ENCODE measurements at regions not wholly inside any gene's neighbourhood (a gene's known extent, or its start where the extent isn't known, plus 50 kb on each side); places are given as distances from the start of the nearest gene placed in this dataset.

- CTCF ChIA-PET: no interaction called here
- Mint-ChIP-seq H3K4me3 (ENCODE audit: unreplicated experiment) (no peak overlapping the region), H3K27me3 (ENCODE audit: insufficient read depth, unreplicated experiment) (no peaks in the 10 kb centered on the region), H3K27ac (ENCODE audit: low read depth, unreplicated experiment) (no peak overlapping the region), H3K9me3 (ENCODE audit: unreplicated experiment) (peaks cover 9% of the 10 kb centered on the region), H3K36me3 (ENCODE audit: insufficient read depth, unreplicated experiment) (no peaks in the 10 kb centered on the region), H3K4me1 (ENCODE audit: insufficient read depth, unreplicated experiment) (no peaks in the 10 kb centered on the region)
- DNase-seq (ENCODE audit: unreplicated experiment): no peak
- POLR2A ChIA-PET: no interaction called here
- intact Hi-C loops (cut with micrococcal nuclease): no loop called here
- no peak for TF ChIP-seq CTCF (IDR thresholded peaks at IDR 0.05; ENCODE audit: unreplicated experiment)
- BruUV-seq (replicated peaks): no TSS peak
These were observed 170.0 kb upstream of the GDNF start for GRCh38 chr5:38009749-38010358.

GRCh38 chr5:38008198-38008597 lies 168.4 kb upstream of the GDNF start:
- DNase-seq (ENCODE audit: unreplicated experiment): no peak
- Mint-ChIP-seq H3K4me1 (ENCODE audit: insufficient read depth, unreplicated experiment) (no peaks in the 10 kb centered on the region), H3K4me3 (ENCODE audit: unreplicated experiment) (no peak overlapping the region), H3K36me3 (ENCODE audit: insufficient read depth, unreplicated experiment) (no peaks in the 10 kb centered on the region), H3K9me3 (ENCODE audit: unreplicated experiment) (peaks cover 9% of the 10 kb centered on the region), H3K27me3 (ENCODE audit: insufficient read depth, unreplicated experiment) (no peaks in the 10 kb centered on the region), H3K27ac (ENCODE audit: low read depth, unreplicated experiment) (no peak overlapping the region)
- ChIA-PET CTCF (no interaction called here), POLR2A (no interaction called here)
- intact Hi-C loops (cut with micrococcal nuclease): no loop called here
- no peak for TF ChIP-seq CTCF (IDR thresholded peaks at IDR 0.05; ENCODE audit: unreplicated experiment)
- no TSS peak for BruUV-seq (replicated peaks)

- intact Hi-C loops (cut with micrococcal nuclease): no loop called here
- Mint-ChIP-seq H3K27ac (ENCODE audit: low read depth, unreplicated experiment) (no peak overlapping the region), H3K4me1 (ENCODE audit: insufficient read depth, unreplicated experiment) (no peaks in the 10 kb centered on the region), H3K27me3 (ENCODE audit: insufficient read depth, unreplicated experiment) (no peaks in the 10 kb centered on the region), H3K36me3 (ENCODE audit: insufficient read depth, unreplicated experiment) (peaks cover 5% of the 10 kb centered on the region), H3K9me3 (ENCODE audit: unreplicated experiment) (no peaks in the 10 kb centered on the region), H3K4me3 (ENCODE audit: unreplicated experiment) (no peak overlapping the region)
- POLR2A ChIA-PET: no interaction called here
- no peak for DNase-seq (ENCODE audit: unreplicated experiment)
- no TSS peak for BruUV-seq (replicated peaks)
- no peak for TF ChIP-seq CTCF (IDR thresholded peaks at IDR 0.05; ENCODE audit: unreplicated experiment)
- CTCF ChIA-PET: no interaction called here
These were observed 159.8 kb upstream of the GDNF start for GRCh38 chr5:37999593-37999992.

- H3K4me3 Mint-ChIP-seq (ENCODE audit: unreplicated experiment): no peak overlapping the region
- TF ChIP-seq CTCF (IDR thresholded peaks at IDR 0.05; ENCODE audit: unreplicated experiment): no peak
- ChIA-PET POLR2A (no interaction called here), CTCF (interaction anchor here (0.6 kb wide), 1 partner anchor 259 kb away, joined by 5 read pairs; no protein-coding TSS in a partner anchor)
- H3K27me3 Mint-ChIP-seq (ENCODE audit: insufficient read depth, unreplicated experiment): no peaks in the 10 kb centered on the region
- intact Hi-C loops (cut with micrococcal nuclease): no loop called here
- H3K27ac Mint-ChIP-seq (ENCODE audit: low read depth, unreplicated experiment): no peak overlapping the region
- H3K36me3 Mint-ChIP-seq (ENCODE audit: insufficient read depth, unreplicated experiment): peaks cover 5% of the 10 kb centered on the region
- no peaks in the 10 kb centered on the region for H3K4me1 Mint-ChIP-seq (ENCODE audit: insufficient read depth, unreplicated experiment)
- no TSS peak for BruUV-seq (replicated peaks)
- peaks cover 4% of the 10 kb centered on the region for H3K9me3 Mint-ChIP-seq (ENCODE audit: unreplicated experiment)
- no peak for DNase-seq (ENCODE audit: unreplicated experiment)
These were observed 157.1 kb upstream of the GDNF start for GRCh38 chr5:37996918-37997317.
